DOHH2 (cell line): ENCODE measurements at regions not wholly inside any gene's neighbourhood (a gene's known extent, or its start where the extent isn't known, plus 50 kb on each side); places are given as distances from the start of the nearest gene placed in this dataset.

ENCODE experiments used
- H3F3A ChIP-seq: fragments of 200-600 bp; sonication (generic), shearing (Covaris generic); 2 replicates; pipeline ENCODE4 v1.6.0; 2016; ENCODE audit warnings: antibody characterized with exemption, mild to moderate bottlenecking; ENCODE audit not compliant: control insufficient read depth, insufficient read depth
- H3K27ac ChIP-seq: fragments of 200-600 bp; sonication (generic); 2 replicates; pipeline ENCODE4 v1.5.1; 2014; ENCODE audit warnings: low read depth, mild to moderate bottlenecking, low read length, moderate library complexity
- H3K27me3 ChIP-seq: fragments of 200-600 bp; sonication (generic); 2 replicates; pipeline ENCODE4 v1.6.1; 2014; ENCODE audit warnings: mild to moderate bottlenecking, low read length, mixed read lengths; ENCODE audit not compliant: control insufficient read depth
- H3K36me3 ChIP-seq: fragments of 200-600 bp; sonication (generic); 2 replicates; pipeline ENCODE4 v1.6.1; 2014; ENCODE audit warnings: mild to moderate bottlenecking, low read length, moderate library complexity, mixed read lengths; ENCODE audit not compliant: control insufficient read depth
- H3K4me1 ChIP-seq: fragments of 200-600 bp; sonication (generic); 2 replicates; pipeline ENCODE4 v1.6.1; 2014; ENCODE audit warnings: mild to moderate bottlenecking, low read length, mixed read lengths; ENCODE audit not compliant: control insufficient read depth
- H3K4me2 ChIP-seq: fragments of 200-600 bp; sonication (generic); 2 replicates; pipeline ENCODE4 v1.6.0; 2014; ENCODE audit warnings: mild to moderate bottlenecking, low read length, moderate library complexity
- H3K4me3 ChIP-seq: fragments of 200-600 bp; sonication (generic); 2 replicates; pipeline ENCODE4 v1.5.1; 2014; ENCODE audit warnings: mild to moderate bottlenecking, low read length, mixed read lengths
- H3K79me2 ChIP-seq: fragments of 200-600 bp; sonication (generic); 2 replicates; pipeline ENCODE4 v1.6.1; 2014; ENCODE audit warnings: mild to moderate bottlenecking, low read length, mixed read lengths; ENCODE audit not compliant: control insufficient read depth
- H3K9me2 ChIP-seq: fragments of 200-600 bp; sonication (generic); replicated peaks from 2 replicates; pipeline ENCODE4 v1.6.1; 2014; ENCODE audit warnings: mild to moderate bottlenecking, low read length, mixed read lengths; ENCODE audit not compliant: control insufficient read depth
- H3K9me3 ChIP-seq: fragments of 200-600 bp; sonication (generic); 2 replicates; pipeline ENCODE4 v1.6.1; 2014; ENCODE audit warnings: antibody characterized with exemption, low read length, mixed read lengths; ENCODE audit not compliant: control insufficient read depth, insufficient read depth
- H4K20me1 ChIP-seq: fragments of 200-600 bp; sonication (generic); 2 replicates; pipeline ENCODE4 v1.6.0; 2014; ENCODE audit warnings: low read depth, mild to moderate bottlenecking, antibody characterized with exemption, low read length, moderate library complexity; ENCODE audit not compliant: control insufficient read depth, insufficient read depth
- CTCF ChIP-seq: fragments of 200-600 bp; sonication (generic); IDR thresholded peaks from one replicate; pipeline ENCODE4 v1.5.1; 2014; ENCODE audit warnings: antibody characterized with exemption, mild to moderate bottlenecking, low read depth, low read length; ENCODE audit not compliant: poor library complexity, severe bottlenecking
- EZH2phosphoT487 ChIP-seq: fragments of 200-600 bp; sonication (generic); IDR thresholded peaks from 2 replicates; pipeline ENCODE4 v1.6.1; 2017; ENCODE audit warnings: borderline replicate concordance, mild to moderate bottlenecking, antibody characterized with exemption, low read length, moderate library complexity, mixed read lengths

GRCh38 chr3:155001289-155002010 lies 78.7 kb upstream of the MME start:
- Histone ChIP-seq H3K4me2 (peak overlapping the region; percentile 37), H3K79me2 (no peaks in the 10 kb centered on the region), H3K9me2 (no peaks in the 10 kb centered on the region), H3K36me3 (no peaks in the 10 kb centered on the region), H3K27ac (no peak overlapping the region), H3F3A (no peaks in the 10 kb centered on the region), H3K4me1 (peaks cover 13% of the 10 kb centered on the region), H3K4me3 (0 out of 2 replicates have a peak overlapping the region, but pooled peaks have one; percentile 17), H3K9me3 (no peaks in the 10 kb centered on the region), H3K27me3 (no peaks in the 10 kb centered on the region), H4K20me1 (no peaks in the 10 kb centered on the region)
- no peak for TF ChIP-seq EZH2phosphoT487
- TF ChIP-seq CTCF = no peak

GRCh38 chr3:154992655-154993054 lies 87.5 kb upstream of the MME start:
- no peak for TF ChIP-seq EZH2phosphoT487
- no peak for TF ChIP-seq CTCF
- no peak overlapping the region for H3K27ac ChIP-seq
- no peaks in the 10 kb centered on the region for H3K36me3 ChIP-seq
- H3K79me2 ChIP-seq = no peaks in the 10 kb centered on the region
- no peaks in the 10 kb centered on the region for H3K9me2 ChIP-seq
- no peaks in the 10 kb centered on the region for H3K9me3 ChIP-seq
- no peaks in the 10 kb centered on the region for H3K4me1 ChIP-seq
- no peak overlapping the region for H3K4me2 ChIP-seq
- no peaks in the 10 kb centered on the region for H3F3A ChIP-seq
- no peaks in the 10 kb centered on the region for H3K27me3 ChIP-seq
- H3K4me3 ChIP-seq = no peak overlapping the region
- H4K20me1 ChIP-seq = no peaks in the 10 kb centered on the region

DNA sequence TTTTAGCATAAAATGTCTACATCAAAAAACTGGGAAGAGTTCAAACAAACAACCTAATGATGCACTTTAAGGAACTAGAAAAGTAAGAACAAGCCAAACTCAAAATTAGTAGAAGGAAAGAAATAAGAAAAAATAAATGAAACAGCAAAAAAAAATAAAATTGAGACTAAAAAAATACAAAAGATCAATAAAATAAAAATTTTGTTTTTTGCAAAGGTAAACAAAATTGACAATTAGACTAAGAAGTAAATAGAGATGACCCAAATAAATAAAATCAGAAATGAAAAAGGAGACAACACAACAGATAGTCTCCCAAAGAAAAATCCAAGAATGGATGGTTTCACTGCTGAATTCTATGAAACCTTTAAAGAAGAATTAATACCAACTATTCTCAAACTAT lies 89.6 kb upstream of the MME start:
- H3K27ac ChIP-seq = no peak overlapping the region
- H3K9me3 ChIP-seq = no peaks in the 10 kb centered on the region
- H3K36me3 ChIP-seq = no peaks in the 10 kb centered on the region
- H4K20me1 ChIP-seq = no peaks in the 10 kb centered on the region
- no peaks in the 10 kb centered on the region for H3K9me2 ChIP-seq
- H3F3A ChIP-seq = no peaks in the 10 kb centered on the region
- H3K27me3 ChIP-seq = no peaks in the 10 kb centered on the region
- TF ChIP-seq EZH2phosphoT487 (no peak), CTCF (no peak)
- H3K4me3 ChIP-seq = no peak overlapping the region
- no peaks in the 10 kb centered on the region for H3K4me1 ChIP-seq
- H3K79me2 ChIP-seq = no peaks in the 10 kb centered on the region
- no peak overlapping the region for H3K4me2 ChIP-seq
